ENCODE measurements at regions not wholly inside any gene's neighbourhood (a gene's known extent, or its start where the extent isn't known, plus 50 kb on each side); places are given as distances from the start of the nearest gene placed in this dataset.

GRCh38 chr2:13006426-13006825 is 289.7 kb downstream of the TRIB2 start:
- TF ChIP-seq, protein P1, sequence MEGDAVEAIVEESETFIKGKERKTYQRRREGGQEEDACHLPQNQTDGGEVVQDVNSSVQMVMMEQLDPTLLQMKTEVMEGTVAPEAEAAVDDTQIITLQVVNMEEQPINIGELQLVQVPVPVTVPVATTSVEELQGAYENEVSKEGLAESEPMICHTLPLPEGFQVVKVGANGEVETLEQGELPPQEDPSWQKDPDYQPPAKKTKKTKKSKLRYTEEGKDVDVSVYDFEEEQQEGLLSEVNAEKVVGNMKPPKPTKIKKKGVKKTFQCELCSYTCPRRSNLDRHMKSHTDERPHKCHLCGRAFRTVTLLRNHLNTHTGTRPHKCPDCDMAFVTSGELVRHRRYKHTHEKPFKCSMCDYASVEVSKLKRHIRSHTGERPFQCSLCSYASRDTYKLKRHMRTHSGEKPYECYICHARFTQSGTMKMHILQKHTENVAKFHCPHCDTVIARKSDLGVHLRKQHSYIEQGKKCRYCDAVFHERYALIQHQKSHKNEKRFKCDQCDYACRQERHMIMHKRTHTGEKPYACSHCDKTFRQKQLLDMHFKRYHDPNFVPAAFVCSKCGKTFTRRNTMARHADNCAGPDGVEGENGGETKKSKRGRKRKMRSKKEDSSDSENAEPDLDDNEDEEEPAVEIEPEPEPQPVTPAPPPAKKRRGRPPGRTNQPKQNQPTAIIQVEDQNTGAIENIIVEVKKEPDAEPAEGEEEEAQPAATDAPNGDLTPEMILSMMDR (conservative IDR thresholded peaks at IDR 0.05; ENCODE audit: low read depth in 2 of 2): no peak
- TF ChIP-seq POLR2AphosphoS5 (IDR thresholded peaks at IDR 0.05; ENCODE audit: low read depth) (no peak), EZH2phosphoT487 (IDR thresholded peaks at IDR 0.05; ENCODE audit: unreplicated experiment) (no peak), ZNF331 (CRISPR knock-in tag; IDR thresholded peaks at IDR 0.05; ENCODE audit: low read depth) (no peak), CREB1 (CRISPR knock-in tag; IDR thresholded peaks at IDR 0.05; ENCODE audit: low read depth) (no peak), JUNB (IDR thresholded peaks at IDR 0.05; ENCODE audit: unreplicated experiment) (no peak), EZH2 (IDR thresholded peaks at IDR 0.05; ENCODE audit: low read depth, unreplicated experiment) (no peak)
- TF ChIP-seq, protein P2, sequence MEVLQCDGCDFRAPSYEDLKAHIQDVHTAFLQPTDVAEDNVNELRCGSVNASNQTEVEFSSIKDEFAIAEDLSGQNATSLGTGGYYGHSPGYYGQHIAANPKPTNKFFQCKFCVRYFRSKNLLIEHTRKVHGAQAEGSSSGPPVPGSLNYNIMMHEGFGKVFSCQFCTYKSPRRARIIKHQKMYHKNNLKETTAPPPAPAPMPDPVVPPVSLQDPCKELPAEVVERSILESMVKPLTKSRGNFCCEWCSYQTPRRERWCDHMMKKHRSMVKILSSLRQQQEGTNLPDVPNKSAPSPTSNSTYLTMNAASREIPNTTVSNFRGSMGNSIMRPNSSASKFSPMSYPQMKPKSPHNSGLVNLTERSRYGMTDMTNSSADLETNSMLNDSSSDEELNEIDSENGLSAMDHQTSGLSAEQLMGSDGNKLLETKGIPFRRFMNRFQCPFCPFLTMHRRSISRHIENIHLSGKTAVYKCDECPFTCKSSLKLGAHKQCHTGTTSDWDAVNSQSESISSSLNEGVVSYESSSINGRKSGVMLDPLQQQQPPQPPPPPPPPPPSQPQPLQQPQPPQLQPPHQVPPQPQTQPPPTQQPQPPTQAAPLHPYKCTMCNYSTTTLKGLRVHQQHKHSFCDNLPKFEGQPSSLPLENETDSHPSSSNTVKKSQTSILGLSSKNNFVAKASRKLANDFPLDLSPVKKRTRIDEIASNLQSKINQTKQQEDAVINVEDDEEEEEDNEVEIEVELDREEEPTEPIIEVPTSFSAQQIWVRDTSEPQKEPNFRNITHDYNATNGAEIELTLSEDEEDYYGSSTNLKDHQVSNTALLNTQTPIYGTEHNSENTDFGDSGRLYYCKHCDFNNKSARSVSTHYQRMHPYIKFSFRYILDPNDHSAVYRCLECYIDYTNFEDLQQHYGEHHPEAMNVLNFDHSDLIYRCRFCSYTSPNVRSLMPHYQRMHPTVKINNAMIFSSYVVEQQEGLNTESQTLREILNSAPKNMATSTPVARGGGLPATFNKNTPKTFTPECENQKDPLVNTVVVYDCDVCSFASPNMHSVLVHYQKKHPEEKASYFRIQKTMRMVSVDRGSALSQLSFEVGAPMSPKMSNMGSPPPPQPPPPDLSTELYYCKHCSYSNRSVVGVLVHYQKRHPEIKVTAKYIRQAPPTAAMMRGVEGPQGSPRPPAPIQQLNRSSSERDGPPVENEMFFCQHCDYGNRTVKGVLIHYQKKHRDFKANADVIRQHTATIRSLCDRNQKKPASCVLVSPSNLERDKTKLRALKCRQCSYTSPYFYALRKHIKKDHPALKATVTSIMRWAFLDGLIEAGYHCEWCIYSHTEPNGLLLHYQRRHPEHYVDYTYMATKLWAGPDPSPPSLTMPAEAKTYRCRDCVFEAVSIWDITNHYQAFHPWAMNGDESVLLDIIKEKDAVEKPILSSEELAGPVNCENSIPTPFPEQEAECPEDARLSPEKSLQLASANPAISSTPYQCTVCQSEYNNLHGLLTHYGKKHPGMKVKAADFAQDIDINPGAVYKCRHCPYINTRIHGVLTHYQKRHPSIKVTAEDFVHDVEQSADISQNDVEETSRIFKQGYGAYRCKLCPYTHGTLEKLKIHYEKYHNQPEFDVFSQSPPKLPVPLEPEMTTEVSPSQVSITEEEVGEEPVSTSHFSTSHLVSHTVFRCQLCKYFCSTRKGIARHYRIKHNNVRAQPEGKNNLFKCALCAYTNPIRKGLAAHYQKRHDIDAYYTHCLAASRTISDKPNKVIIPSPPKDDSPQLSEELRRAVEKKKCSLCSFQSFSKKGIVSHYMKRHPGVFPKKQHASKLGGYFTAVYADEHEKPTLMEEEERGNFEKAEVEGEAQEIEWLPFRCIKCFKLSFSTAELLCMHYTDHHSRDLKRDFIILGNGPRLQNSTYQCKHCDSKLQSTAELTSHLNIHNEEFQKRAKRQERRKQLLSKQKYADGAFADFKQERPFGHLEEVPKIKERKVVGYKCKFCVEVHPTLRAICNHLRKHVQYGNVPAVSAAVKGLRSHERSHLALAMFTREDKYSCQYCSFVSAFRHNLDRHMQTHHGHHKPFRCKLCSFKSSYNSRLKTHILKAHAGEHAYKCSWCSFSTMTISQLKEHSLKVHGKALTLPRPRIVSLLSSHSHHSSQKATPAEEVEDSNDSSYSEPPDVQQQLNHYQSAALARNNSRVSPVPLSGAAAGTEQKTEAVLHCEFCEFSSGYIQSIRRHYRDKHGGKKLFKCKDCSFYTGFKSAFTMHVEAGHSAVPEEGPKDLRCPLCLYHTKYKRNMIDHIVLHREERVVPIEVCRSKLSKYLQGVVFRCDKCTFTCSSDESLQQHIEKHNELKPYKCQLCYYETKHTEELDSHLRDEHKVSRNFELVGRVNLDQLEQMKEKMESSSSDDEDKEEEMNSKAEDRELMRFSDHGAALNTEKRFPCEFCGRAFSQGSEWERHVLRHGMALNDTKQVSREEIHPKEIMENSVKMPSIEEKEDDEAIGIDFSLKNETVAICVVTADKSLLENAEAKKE (CRISPR knock-in tag; IDR thresholded peaks at IDR 0.05): no peak
- TF ChIP-seq, protein P3, sequence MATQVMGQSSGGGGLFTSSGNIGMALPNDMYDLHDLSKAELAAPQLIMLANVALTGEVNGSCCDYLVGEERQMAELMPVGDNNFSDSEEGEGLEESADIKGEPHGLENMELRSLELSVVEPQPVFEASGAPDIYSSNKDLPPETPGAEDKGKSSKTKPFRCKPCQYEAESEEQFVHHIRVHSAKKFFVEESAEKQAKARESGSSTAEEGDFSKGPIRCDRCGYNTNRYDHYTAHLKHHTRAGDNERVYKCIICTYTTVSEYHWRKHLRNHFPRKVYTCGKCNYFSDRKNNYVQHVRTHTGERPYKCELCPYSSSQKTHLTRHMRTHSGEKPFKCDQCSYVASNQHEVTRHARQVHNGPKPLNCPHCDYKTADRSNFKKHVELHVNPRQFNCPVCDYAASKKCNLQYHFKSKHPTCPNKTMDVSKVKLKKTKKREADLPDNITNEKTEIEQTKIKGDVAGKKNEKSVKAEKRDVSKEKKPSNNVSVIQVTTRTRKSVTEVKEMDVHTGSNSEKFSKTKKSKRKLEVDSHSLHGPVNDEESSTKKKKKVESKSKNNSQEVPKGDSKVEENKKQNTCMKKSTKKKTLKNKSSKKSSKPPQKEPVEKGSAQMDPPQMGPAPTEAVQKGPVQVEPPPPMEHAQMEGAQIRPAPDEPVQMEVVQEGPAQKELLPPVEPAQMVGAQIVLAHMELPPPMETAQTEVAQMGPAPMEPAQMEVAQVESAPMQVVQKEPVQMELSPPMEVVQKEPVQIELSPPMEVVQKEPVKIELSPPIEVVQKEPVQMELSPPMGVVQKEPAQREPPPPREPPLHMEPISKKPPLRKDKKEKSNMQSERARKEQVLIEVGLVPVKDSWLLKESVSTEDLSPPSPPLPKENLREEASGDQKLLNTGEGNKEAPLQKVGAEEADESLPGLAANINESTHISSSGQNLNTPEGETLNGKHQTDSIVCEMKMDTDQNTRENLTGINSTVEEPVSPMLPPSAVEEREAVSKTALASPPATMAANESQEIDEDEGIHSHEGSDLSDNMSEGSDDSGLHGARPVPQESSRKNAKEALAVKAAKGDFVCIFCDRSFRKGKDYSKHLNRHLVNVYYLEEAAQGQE (IDR thresholded peaks at IDR 0.05; ENCODE audit: unreplicated experiment): no peak
- TF ChIP-seq, protein P4, sequence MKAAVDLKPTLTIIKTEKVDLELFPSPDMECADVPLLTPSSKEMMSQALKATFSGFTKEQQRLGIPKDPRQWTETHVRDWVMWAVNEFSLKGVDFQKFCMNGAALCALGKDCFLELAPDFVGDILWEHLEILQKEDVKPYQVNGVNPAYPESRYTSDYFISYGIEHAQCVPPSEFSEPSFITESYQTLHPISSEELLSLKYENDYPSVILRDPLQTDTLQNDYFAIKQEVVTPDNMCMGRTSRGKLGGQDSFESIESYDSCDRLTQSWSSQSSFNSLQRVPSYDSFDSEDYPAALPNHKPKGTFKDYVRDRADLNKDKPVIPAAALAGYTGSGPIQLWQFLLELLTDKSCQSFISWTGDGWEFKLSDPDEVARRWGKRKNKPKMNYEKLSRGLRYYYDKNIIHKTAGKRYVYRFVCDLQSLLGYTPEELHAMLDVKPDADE (IDR thresholded peaks at IDR 0.05): no peak
